ENCODE measurements at regions not wholly inside any gene's neighbourhood (a gene's known extent, or its start where the extent isn't known, plus 50 kb on each side); places are given as distances from the start of the nearest gene placed in this dataset.

GRCh38 chr2:12430407-12431133 is 286.2 kb upstream of the TRIB2 start:
- DNase-seq (ENCODE audit: low read depth): no peak
- no peak overlapping the region for H3K4me3 ChIP-seq (ENCODE audit: low read length)
- TF ChIP-seq CTCF (conservative IDR thresholded peaks at IDR 0.05; ENCODE audit: low read length): no peak

GRCh38 chr2:12432985-12433625 is 283.6 kb upstream of the TRIB2 start:
- DNase-seq (ENCODE audit: low read depth): no peak
- no peak for TF ChIP-seq CTCF (conservative IDR thresholded peaks at IDR 0.05; ENCODE audit: low read length)
- no peak overlapping the region for H3K4me3 ChIP-seq (ENCODE audit: low read length)

- no peak for DNase-seq (ENCODE audit: low read depth)
- no peak for TF ChIP-seq CTCF (conservative IDR thresholded peaks at IDR 0.05; ENCODE audit: low read length)
- H3K4me3 ChIP-seq (ENCODE audit: low read length): no peak overlapping the region
These were observed 283.1 kb upstream of the TRIB2 start for GRCh38 chr2:12433626-12433990.

- no peak for DNase-seq (ENCODE audit: low read depth)
- H3K4me3 ChIP-seq (ENCODE audit: low read length): no peak overlapping the region
- TF ChIP-seq CTCF (conservative IDR thresholded peaks at IDR 0.05; ENCODE audit: low read length): no peak
These were observed 282.1 kb upstream of the TRIB2 start for GRCh38 chr2:12434630-12435098.

GRCh38 chr2:12435430-12436222 is 281.1 kb upstream of the TRIB2 start:
- no peak overlapping the region for H3K4me3 ChIP-seq (ENCODE audit: low read length)
- no peak for TF ChIP-seq CTCF (conservative IDR thresholded peaks at IDR 0.05; ENCODE audit: low read length)
- no peak for DNase-seq (ENCODE audit: low read depth)

- no peak overlapping the region for H3K4me3 ChIP-seq (ENCODE audit: low read length)
- no peak for DNase-seq (ENCODE audit: low read depth)
- no peak for TF ChIP-seq CTCF (conservative IDR thresholded peaks at IDR 0.05; ENCODE audit: low read length)
These were observed 280.3 kb upstream of the TRIB2 start for GRCh38 chr2:12436483-12436882.

Measured in AG10803 (cell line).